HG02763 (cell line): ENCODE measurements at regions not wholly inside any gene's neighbourhood (a gene's known extent, or its start where the extent isn't known, plus 50 kb on each side); places are given as distances from the start of the nearest gene placed in this dataset.
A peak's percentile ranks its signal among the peaks of the same experiment; 100 is the strongest.
"Not testable (repeated sequence)": the region's sequence is repeated elsewhere in the genome, so short reads cannot be mapped to it uniquely, and the experiment has no call there.

ENCODE experiments used
- ATAC-seq: cut with Tn5 transposase; IDR thresholded peaks from one replicate; pipeline ENCODE4 v1.9.1; 2021; ENCODE audit warnings: mild to moderate bottlenecking, moderate library complexity; ENCODE audit not compliant: unreplicated experiment

DNA sequence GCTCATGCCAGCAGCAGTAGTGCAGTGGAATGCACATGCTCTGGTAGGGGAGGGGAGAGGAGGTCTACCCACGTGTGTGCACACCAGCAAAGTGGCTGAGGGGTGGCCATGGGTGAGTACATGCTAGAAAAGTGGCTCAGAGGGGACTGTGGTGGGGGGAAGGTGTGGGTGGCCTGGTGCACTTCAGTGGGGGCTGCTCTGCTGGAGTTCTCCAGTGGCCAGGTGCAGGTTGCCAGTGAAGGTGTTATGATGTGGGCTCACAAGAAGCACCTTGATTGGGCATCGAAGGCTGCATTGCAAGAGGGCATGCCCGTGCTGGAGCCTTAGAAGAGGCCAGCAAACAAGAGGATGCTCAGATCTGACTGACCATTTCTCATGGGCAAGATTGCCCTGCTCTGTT is 613.6 kb upstream of the PHF14 start:
- ATAC-seq, result no peak

DNA sequence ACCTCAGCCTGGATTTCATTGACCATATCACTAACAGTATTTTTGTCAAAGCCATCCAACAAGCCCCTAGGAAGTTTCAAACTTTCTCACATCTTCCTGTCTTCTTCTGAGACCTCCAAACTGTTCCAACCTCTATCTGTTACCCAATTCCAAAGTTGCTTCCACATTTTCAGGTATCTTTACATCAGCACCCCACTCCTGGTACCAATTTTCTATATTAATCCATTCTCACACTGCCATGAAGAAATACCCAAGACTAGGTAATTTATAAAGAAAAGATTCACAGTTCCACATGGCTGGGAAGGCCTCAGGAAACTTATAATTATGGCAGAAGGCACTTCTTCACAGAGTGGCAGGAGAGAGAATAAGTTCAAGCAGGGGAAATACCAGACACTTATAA is 571.9 kb upstream of the PHF14 start:
- no peak for ATAC-seq

DNA sequence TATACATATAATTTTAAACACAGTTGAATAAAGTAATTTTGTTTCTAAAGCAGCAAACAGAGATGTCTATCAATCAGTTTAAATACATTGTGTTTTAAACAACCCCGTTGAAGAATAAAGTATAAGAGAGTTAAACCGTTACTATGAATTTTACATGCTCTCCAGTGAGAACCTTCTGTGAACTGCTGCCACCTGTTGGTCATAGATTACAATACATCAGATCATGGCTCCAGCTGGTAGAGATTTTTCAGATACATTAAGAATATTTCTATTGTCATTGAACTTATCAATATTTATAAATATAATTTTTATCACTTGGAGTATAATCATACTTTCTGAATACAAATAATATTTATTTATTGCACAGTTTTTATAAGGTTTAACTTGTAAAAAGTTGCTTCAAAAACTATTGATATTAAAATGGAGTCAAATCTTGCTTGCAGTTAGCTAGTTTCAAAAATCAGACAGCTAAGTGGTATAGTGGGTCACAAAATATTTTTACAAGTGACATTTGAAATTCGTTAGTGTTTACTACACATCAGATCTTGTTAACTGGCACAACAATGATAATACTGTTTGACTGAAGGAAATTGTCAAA is 561.2 kb upstream of the PHF14 start:
- peak; percentile 80 for ATAC-seq

DNA sequence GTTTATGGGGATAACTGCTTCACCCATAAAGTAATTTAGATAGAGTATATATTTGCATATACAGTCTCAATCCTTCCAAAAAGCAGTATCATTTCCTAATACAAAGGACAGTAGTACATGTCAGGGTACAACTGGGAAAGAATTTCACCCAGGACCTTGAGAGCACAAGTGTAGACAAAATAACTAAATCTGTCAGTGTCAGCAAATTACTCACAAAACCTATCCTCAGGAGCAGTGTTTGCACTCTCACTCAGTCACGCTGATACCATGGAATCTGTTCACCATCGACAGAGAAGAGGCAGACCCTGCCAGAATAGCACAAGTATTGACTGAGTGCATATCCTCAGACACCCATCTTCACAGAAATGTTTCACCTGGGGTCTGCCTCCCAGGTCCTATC is 554.7 kb upstream of the PHF14 start:
- no peak for ATAC-seq

DNA sequence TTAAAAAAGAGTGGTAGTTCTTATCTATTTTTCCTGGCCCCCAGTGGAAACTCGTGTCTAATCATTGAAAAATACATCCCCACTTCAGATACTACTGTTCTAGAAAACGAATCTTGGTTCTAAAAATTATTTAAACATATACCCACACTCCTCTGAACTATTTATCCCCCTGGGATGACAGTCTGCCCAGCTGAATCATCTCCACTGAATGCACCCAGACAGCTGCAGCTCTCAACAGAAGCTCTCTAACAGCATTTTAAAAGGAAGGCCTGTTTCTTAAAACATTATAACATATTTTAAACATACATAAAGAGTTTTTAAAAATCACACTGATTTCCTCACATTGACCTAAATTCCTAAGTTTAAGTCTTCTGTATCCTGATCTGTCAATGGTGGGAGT is 544.6 kb upstream of the PHF14 start:
- no peak for ATAC-seq

DNA sequence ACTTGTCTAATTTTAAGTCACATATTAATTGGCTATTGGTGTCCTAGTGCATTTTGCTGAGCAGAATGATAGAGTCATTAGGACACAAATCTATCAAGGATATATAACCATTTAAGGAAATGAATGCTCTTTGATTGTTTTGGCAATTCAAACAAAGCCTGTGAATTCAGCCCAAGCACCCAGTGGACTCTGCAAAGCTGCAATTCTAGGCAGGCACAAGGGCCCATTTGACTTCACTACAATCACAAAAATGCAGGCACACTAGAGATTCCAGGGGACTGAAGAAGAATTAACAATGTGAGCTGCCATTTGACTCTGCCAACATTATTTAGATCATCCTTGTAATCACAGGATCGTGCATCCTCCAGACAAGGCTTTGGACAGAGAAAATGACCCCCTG is 544.2 kb upstream of the PHF14 start:
- ATAC-seq, result no peak

DNA sequence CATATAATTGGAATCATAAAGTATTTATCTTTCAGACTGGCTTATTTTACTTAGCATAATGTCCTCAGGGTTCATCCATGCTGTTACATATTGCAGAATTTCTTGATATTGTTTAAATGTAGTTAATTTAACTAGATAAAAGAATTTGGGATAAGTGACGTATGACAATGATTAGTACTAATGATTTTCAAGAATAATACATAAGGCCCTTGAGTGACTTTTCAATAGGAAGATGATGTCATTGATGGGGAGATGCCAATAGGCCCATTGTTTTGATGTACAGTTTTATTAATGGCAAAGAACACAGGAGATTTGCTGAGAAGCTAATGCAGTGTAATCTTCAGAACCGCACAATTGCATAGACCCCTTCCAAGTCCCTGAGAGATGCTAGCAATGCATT is 537.4 kb upstream of the PHF14 start:
- no peak for ATAC-seq

DNA sequence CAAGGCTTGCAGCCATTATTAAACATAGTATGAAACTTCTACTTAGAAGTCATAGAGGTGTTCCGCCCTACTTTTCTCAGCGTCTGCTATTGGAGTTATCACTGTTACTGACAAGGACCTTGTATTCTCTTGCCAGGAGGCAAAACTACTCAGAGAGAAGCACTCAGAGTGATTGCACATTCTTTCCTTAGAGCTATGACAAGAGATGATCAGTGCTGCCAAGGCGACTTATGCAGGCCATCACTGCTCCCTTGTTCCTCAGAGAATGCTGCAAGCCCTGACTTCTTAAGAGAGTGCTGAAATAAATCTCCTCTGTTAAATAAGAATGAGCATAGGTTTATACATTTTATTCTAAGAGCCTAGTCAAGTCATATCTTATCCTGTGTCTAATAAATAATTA is 534.6 kb upstream of the PHF14 start:
- no peak for ATAC-seq

DNA sequence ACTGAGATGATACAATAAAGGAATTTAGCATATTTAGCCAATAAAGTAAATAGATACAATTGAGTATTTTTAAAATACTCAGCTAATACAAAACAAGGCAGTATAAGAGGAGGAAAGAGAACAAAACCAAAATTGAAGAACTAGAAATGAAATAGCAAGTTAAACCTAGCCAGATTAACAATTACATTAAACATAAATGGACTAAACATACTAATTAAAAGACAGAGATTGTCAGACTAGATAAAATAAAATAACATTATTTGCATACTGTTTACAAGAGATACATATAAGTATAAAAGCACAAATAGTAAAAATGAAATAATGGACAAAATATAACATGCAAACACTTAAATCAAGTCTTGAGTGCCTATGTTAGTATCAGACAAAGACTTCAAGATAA is 517.7 kb upstream of the PHF14 start:
- ATAC-seq, result no peak

DNA sequence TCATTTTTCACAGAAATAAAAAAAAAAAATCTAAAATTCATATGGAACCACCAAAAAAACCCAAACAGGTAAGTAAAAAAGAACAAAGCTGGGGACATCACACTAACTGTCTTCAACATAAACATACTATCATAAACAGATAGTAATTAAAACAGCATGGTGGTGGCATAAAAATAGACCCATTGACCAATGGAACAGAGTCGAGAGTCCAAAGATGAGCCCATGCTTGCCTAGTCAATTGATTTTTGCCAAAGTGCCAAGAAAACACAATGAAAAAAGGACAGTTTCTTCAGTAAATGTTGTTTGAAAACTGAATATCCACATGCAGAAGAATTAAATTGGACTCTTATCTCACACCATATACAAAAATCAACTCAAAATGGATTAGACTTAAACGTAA is 513.2 kb upstream of the PHF14 start:
- no peak for ATAC-seq

DNA sequence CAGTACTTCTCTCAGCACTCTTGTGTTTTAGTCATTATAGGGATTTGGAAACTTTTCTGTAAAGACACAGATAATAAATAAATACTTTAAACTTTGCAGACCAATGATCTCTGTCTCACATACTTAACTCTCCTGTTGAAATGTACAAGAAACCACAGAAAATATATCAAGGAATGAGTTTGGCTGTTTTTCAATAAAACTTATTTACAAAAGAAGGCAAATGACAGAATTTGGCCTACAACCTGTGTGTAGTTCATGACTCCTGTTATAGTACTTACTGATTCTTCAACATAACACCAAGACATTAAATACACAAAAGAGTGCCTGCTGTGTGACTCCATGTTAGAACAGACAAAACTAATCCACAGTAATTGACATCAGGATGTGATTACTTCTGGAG is 510.0 kb upstream of the PHF14 start:
- no peak for ATAC-seq

DNA sequence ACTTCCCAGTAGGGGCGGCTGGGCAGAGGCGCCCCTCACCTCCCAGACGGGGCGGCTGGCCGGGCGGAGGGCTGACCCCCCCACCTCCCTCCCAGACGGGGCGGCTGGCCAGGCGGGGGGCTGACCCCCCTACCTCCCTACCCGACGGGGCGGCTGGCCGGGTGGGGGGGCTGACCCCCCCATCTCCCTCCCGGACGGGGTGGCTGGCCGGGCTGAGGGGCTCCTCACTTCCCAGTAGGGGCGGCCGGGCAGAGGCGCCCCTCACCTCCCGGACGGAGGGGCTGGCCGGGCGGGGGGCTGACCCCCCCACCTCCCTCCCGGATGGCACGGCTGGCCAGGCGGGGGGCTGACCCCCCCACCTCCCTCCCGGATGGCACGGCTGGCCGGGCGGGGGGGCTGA is 508.1 kb upstream of the PHF14 start:
- ATAC-seq, result not testable (repeated sequence)

DNA sequence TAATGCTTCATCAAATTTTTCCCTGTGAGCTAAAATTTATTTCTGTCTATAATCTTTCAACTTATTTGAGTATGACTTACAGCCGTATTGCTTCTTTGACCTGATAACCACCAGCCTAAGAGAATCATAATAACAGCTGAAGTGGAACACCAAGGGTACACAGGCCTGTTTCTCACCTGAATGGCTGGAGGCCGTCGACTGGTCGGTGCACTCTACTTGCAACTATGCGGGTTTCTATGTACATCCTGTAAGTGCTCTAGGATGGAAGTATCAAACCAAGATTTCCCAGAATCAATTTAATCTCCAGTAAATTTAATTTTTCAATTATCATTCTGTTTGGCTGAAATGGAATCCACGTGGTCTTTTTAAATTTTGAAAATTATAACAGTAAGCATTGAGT is 504.8 kb upstream of the PHF14 start:
- ATAC-seq, result no peak

DNA sequence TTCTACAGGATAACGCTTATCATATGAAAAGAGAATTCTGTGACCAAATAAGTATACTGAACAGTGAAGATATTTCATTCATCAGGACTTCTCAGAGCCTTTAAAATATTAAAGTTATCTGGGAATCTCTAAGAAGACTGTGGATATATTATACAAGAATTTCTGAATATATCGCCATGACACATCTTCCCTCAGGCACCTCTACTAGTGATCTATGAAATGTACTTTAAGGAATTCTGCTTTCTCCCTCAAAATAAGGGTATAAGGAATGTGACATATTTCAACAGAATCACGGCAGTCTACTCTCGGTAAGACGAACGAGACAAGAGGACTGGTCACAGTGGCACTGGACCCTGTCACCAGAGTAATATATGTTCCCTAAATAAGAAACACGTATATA is 504.2 kb upstream of the PHF14 start:
- no peak for ATAC-seq

DNA sequence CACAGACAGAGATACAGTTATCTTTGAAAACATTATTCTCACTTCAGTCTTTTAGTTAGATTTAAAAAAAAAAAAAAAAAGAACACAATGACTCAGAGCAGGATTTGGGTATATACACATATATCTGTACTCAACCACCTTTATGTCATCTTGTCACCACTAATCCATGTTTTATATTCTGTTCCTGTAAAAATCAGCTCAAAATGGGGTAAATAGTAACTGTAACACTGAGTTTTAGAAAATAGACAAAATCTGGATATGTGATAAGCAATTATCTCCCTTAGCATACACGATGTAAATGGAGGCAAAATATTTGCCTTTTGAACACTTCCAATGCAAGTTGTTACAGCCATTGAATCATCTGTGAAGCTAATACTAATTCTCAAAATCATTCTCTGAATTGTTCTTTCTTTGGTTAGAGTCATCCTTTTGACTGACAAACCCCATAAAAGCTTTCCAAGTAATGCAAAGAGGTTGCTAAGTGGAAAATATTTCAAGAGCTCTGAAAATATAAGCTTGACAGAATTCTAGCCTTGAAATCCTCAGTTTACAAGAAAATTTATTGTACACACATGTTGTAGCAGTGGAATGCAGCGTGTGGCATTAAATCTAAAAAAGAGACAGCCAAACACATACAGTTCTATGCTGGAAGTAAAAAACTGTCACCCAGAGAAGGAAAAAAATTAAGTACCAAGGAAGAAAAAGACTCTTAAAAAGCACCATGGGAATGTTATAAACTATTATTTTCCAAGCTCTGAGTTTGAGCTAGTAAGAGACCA is 502.2 kb upstream of the PHF14 start:
- no peak for ATAC-seq

DNA sequence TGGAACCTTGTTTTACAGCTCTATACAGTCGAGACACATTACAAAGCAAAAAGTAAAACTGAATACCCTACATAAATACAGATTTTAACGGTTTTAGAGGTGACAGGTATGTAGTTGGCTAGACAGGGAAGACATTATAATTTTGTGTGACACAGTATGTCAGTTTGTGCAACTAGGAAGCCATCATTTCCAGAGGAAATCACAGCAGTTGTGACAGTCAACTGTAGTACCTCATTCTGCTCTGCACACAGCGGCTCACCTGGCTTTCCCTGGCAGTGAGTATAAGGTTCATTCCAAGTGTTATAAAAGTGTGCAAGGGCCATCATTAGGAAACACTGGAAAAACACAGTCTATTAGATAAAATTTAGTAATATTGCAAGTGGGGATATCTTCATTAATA is 501.6 kb upstream of the PHF14 start:
- ATAC-seq, result no peak

DNA sequence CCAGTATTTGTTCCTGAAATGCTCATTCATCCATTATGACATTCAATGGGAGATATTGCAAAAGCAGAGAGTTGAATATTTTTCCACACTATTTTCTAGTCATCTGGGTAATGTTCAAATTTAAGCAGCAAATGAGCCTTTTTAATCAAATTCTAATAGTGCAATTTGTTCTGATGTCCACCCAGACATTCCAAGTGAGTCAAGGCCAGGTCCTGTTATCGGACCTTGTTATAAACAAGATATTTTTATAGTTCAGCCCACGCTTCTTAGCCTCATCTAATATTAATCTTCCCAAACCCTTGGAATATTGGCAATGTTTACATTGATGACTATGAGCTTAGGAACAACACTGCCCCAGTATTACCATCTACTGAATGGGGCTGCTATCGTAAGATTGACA is 500.1 kb upstream of the PHF14 start:
- no peak for ATAC-seq

DNA sequence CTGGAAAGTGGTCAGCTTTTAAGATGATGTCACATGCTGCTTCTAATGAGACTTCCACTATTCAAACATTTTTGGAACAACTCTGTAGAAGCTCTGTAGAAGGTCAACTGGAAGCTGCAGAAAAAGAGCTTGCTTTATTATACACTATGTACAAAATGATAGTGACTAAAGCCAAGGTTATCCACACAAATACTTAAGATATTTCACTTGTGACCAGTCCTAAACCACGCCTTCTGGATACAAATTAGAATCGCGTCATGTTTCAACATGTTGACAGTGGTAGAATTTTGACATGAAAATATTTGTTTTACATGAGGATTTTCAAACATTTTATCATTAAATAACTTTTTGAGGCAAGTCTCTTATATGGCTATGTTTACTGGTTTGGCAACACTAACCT is 499.6 kb upstream of the PHF14 start:
- ATAC-seq, result no peak

DNA sequence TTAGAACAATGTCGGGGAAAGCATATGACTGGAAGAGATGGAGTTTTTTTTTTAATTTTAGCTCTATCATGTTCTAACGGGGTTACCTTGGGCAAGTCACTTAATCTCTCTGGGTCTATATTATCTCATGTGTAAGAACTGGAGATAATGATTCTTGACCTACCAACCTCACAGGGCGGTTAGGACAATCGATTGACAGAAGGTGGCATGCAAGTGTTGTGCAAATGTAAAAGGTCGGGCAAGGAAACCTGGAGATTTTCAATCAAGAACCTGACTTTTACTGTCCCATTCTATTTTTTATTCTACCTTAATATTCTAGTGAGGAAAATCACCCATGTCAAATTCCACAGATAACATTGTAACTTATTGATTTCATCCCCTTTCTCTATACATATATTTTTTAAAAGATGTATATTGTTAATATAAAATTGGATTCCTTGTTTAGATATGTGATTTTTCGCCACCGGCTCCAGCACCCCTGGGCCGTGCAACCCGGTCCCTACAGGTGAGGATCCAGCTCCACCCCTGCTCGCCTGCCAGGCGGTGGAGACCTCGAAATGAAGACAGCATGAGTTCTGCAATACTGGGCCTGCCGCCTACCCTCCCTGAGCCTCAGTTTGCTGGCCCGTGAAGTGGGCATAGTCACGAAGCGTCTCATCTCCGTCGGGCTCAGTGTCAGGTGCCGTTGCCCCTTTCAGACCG is 497.6 kb upstream of the PHF14 start:
- ATAC-seq, result no peak

DNA sequence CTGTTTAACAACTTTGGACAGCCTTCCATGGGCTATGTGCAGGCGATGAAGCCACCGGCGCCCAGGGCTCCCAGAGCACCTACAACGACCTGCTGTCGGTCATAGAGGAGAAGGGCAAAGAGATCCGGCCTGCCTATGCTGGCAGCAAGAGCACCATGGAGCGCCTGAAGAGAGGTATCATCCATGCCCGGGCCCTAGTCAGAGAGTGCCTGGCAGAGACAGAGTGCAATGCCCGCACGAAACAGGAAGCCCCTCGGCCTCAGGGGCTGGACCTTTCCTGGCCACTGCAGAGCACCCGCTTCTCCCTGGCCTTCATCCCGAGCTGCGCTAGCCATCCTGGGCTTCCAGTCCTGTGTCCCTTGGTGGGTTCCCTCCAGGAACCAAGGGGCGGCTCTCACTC is 497.0 kb upstream of the PHF14 start:
- no peak for ATAC-seq

DNA sequence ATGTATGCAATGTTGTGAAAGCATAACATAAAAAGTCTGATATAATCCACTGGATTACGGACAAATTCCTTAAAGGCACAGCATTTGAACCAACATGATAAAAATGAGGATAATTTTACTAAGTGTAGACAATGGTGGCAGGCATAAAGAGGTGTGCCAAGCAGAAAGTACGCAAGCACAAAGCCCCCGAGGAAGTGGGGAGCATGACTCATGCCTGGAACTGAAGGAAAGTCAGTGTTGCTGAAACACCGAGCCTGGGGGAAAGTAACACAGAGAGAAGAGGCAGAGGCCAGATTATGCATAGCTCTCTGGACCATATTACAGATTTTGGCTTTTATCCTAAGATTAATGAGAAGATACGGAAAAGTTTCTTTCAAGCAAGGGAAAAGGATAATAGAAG is 490.0 kb upstream of the PHF14 start:
- no peak for ATAC-seq

DNA sequence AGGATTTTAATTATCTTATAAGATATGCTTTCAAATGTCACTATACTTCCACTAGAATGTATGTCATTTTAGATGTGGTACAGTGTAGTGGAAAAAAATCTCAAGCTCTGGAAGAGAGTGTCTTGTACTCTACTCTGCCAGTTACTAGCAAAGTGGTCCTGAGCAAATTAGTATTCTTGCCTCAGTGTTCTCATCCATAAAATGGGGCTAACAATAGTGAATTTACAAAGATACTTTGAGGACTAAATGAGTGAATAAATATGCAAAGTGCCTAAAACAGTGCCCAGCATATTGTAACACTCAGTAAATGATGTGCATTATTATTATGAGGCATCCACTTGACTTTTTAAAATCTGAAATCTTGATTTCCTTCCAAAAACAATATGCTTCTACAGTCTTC is 488.9 kb upstream of the PHF14 start:
- ATAC-seq, result no peak
